Activated naive CD8-positive, alpha-beta T cell (primary cell): ENCODE measurements at regions not wholly inside any gene's neighbourhood (a gene's known extent, or its start where the extent isn't known, plus 50 kb on each side); places are given as distances from the start of the nearest gene placed in this dataset.
"Not testable (repeated sequence)": the region's sequence is repeated elsewhere in the genome, so short reads cannot be mapped to it uniquely, and the experiment has no call there.

Experiments used
- H3K27ac Mint-ChIP-seq: one replicate; pipeline ENCODE4 v1.8.0; 2021; ENCODE audit warnings: mixed read lengths
- H3K27me3 Mint-ChIP-seq: one replicate; pipeline ENCODE4 v1.8.0; 2021; ENCODE audit warnings: mixed read lengths
- H3K36me3 Mint-ChIP-seq: one replicate; pipeline ENCODE4 v1.8.0; 2021; ENCODE audit warnings: mixed read lengths
- H3K4me1 Mint-ChIP-seq: one replicate; pipeline ENCODE4 v1.8.0; 2021; ENCODE audit warnings: low read depth, mixed read lengths
- H3K4me3 Mint-ChIP-seq: one replicate; pipeline ENCODE4 v1.8.0; 2021; ENCODE audit warnings: mild to moderate bottlenecking, mixed read lengths
- H3K9me3 Mint-ChIP-seq: one replicate; pipeline ENCODE4 v1.8.0; 2021; ENCODE audit warnings: low read depth, mixed read lengths

DNA sequence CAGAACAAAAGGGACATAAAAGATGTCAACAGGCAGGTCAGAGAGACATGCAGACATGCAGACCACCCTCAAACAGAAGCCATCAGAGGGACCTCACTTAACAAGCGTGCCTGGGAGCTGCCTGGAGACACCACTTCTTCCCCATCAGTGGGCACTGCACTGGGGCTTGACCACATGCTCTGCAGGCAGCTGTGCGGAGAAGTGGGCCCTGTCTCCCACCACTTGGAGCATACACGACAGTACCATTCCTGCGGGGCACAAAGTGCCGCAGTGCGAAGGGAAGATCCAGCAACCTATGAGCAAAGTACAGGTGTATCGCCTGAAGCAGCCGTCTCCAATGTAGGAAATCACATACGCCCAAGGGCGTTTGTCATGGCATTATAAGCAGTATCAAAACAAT is 150.5 kb upstream of the FOXD4L5 start:
- H3K4me1 Mint-ChIP-seq: no peaks in the 10 kb centered on the region
- no peaks in the 10 kb centered on the region for H3K27me3 Mint-ChIP-seq
- no peak overlapping the region for H3K27ac Mint-ChIP-seq
- H3K4me3 Mint-ChIP-seq: no peak overlapping the region
- H3K9me3 Mint-ChIP-seq: peaks cover 30% of the 10 kb centered on the region
- H3K36me3 Mint-ChIP-seq: peaks cover 3% of the 10 kb centered on the region

DNA sequence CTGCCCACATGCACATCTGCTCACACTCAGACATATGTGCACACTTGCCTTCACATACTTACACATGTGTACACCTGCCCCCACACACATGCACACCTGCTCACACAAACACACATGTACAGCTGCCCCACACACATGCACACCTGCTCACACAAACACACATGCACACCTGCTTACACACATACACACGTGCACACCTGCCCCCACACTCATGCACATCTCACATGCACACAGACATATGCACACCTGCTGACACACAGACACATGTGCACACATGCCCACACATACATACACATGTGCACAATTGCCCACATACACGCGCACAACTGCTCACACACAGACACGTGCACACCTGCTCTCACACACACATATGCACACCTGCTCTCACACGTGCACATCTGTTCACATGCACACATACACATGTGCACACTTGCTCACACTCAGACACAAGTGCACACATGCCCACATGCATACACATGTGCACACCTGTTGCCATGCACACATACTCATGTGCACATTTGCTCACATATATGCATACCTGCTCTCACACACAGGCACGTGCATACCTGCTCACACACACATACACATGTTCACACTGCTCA is 147.8 kb upstream of the FOXD4L5 start:
- H3K9me3 Mint-ChIP-seq: peaks cover 22% of the 10 kb centered on the region
- no peak overlapping the region for H3K27ac Mint-ChIP-seq
- H3K27me3 Mint-ChIP-seq: no peaks in the 10 kb centered on the region
- H3K4me3 Mint-ChIP-seq: no peak overlapping the region
- H3K36me3 Mint-ChIP-seq: peaks cover 3% of the 10 kb centered on the region
- H3K4me1 Mint-ChIP-seq: no peaks in the 10 kb centered on the region

DNA sequence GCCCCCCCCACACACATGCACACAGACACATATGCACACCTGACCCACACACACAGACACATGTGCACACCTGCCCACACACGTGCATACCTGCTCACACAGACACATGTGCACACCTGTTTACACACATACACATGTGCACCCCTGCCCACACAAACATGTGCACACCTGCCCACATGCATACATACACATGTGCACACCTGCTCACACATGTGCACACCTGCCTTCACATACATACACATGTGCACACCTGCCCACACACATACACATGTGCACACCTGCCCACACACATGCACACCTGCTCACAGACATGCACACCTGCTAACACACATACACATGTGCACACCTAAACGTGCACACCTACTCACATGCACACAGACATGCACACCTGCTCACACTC is 147.0 kb upstream of the FOXD4L5 start:
- H3K4me3 Mint-ChIP-seq: no peak overlapping the region
- H3K27ac Mint-ChIP-seq: no peak overlapping the region
- H3K4me1 Mint-ChIP-seq: no peaks in the 10 kb centered on the region

DNA sequence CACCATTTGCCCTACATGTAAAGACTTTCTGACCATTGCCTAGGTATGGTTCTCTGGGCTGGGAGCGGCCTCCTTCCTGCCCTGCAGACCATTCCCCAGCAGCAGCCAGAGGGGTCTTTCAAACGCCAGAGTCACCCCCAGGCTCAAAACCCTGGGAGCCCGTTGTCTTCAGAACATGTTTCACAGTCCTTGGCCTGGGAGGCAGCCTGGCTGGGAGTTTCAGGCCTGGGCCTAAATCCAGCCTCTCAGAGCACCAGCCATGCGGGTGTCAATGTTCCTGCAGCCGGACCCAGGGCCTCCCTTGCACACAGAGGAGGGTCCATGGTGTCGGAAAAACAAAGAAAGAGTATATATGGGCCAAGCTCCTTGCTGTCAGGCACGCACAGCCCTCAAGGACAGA is 145.2 kb upstream of the FOXD4L5 start:
- H3K27me3 Mint-ChIP-seq: no peaks in the 10 kb centered on the region
- H3K27ac Mint-ChIP-seq: no peak overlapping the region
- peaks cover 3% of the 10 kb centered on the region for H3K36me3 Mint-ChIP-seq
- H3K4me3 Mint-ChIP-seq: no peak overlapping the region
- peaks cover 19% of the 10 kb centered on the region for H3K9me3 Mint-ChIP-seq
- no peaks in the 10 kb centered on the region for H3K4me1 Mint-ChIP-seq

More for the DNA sequence above, 147.0 kb upstream of the FOXD4L5 start:
- Mint-ChIP-seq H3K9me3 (peaks cover 18% of the 10 kb centered on the region), H3K27me3 (no peaks in the 10 kb centered on the region), H3K36me3 (peaks cover 3% of the 10 kb centered on the region)

DNA sequence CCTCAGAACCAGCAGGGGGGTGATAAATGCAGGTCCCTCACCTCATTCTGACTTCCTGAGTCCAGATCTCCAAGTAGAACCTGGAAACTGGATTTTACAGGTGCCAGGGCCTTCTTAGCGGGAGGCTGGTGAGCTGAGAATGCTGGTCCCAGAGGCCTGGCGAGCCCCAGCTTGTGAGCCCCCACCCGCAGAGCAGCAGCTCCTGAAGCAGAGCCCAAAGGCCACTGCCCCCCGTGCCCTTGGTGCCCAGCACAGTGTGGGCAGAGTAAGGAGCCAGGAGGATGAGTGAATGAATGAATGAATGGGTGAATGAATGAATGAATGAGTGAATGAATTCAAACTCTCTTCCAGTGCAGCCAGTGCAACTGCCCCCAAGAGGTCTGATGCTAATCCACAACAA is 142.4 kb upstream of the FOXD4L5 start:
- H3K27ac Mint-ChIP-seq, H3K4me3 Mint-ChIP-seq, H3K4me1 Mint-ChIP-seq, H3K36me3 Mint-ChIP-seq, H3K27me3 Mint-ChIP-seq: not testable (repeated sequence)
- H3K9me3 Mint-ChIP-seq: peaks cover 14% of the 10 kb centered on the region

DNA sequence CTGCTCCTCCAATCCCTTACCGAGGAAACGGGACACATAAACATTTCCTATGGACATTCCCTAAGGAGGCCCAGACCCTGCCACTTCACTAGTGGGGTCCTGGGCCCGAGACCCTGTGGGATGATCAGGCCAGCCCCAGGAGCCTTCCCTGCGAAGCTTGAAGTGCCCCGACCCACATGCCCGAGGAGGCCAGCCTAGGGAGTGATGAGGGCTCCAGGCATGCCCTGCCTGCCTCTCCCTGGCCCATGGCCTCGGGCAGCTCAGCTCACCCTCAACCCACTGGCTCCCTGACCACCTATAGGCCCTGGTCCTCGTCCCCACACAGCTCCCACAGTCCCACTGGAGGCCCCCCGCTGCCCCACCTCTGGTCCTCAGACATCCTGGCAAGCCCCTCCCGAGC is 141.8 kb upstream of the FOXD4L5 start:
- H3K27ac Mint-ChIP-seq, H3K27me3 Mint-ChIP-seq, H3K36me3 Mint-ChIP-seq, H3K4me1 Mint-ChIP-seq, H3K4me3 Mint-ChIP-seq: not testable (repeated sequence)
- H3K9me3 Mint-ChIP-seq: peaks cover 11% of the 10 kb centered on the region

DNA sequence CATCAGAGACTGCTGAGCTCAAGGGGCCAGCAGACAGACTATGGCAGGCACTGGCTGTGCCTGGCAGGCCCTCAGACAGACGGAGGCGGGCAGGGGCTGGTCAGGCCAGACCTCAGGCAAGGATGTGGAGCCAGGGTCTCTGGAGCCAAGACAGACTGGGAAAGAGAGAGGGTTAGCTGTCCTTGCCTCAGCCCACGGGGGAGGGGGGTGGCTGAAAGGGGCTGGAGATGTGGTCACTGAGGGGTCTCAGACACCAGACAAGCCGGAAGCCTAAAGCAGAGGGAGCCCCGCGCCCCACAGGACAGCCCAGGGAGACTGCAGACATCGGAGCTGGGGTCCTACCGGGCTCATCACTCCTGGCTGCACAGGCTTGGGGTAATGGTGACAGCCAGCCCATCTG is 141.2 kb upstream of the FOXD4L5 start:
- H3K36me3 Mint-ChIP-seq: no peaks in the 10 kb centered on the region
- H3K4me3 Mint-ChIP-seq: no peak overlapping the region
- peaks cover 17% of the 10 kb centered on the region for H3K9me3 Mint-ChIP-seq
- H3K4me1 Mint-ChIP-seq: no peaks in the 10 kb centered on the region
- no peaks in the 10 kb centered on the region for H3K27me3 Mint-ChIP-seq
- H3K27ac Mint-ChIP-seq: no peak overlapping the region

DNA sequence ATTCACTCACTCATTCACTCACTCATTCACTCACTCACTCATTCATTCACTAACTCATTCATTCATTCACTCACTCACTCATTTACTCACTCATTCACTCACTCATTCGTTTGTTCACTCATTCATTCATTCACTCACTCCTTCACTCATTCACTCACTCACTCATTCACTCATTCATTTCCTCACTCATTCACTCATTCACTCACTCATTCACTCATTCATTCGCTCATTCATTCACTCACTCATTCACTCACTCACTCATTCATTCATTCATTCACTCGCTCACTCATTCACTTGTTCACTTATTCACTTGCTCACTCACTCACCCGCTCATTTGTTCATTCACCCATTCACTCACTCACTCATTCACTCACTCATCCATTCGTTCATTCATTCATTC is 140.2 kb upstream of the FOXD4L5 start:
- H3K36me3 Mint-ChIP-seq, H3K4me1 Mint-ChIP-seq, H3K4me3 Mint-ChIP-seq, H3K27ac Mint-ChIP-seq, H3K27me3 Mint-ChIP-seq: not testable (repeated sequence)
- H3K9me3 Mint-ChIP-seq: peaks cover 18% of the 10 kb centered on the region

DNA sequence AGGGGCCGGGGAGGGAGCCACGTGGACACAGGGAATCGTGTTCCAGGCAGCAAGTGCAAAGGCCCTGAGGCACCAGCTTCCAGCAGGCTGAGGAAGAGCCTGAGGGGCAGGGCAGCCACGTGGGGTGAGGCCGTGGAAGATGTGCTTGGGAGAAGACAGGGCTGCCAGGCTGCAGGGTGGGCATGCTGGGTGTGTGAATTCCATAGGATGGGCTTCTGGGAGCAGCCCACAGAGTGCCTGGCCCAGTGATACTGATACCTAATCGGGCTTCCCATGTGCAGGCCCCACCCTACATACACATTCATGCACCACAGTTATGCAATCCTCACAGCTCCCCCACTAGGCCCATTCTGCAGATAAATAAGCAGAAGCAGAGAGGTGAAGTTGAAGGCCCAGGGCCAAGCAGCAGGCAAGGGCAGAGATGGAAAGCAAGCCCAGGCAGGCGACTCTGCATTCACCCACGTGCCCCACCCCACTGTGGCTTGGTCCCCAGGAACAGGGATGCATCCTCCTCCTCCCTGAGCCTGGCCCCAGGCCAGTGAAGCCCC is 139.5 kb upstream of the FOXD4L5 start:
- H3K9me3 Mint-ChIP-seq: peaks cover 19% of the 10 kb centered on the region
- not testable (repeated sequence) for H3K27ac Mint-ChIP-seq, H3K36me3 Mint-ChIP-seq, H3K27me3 Mint-ChIP-seq, H3K4me3 Mint-ChIP-seq, H3K4me1 Mint-ChIP-seq

DNA sequence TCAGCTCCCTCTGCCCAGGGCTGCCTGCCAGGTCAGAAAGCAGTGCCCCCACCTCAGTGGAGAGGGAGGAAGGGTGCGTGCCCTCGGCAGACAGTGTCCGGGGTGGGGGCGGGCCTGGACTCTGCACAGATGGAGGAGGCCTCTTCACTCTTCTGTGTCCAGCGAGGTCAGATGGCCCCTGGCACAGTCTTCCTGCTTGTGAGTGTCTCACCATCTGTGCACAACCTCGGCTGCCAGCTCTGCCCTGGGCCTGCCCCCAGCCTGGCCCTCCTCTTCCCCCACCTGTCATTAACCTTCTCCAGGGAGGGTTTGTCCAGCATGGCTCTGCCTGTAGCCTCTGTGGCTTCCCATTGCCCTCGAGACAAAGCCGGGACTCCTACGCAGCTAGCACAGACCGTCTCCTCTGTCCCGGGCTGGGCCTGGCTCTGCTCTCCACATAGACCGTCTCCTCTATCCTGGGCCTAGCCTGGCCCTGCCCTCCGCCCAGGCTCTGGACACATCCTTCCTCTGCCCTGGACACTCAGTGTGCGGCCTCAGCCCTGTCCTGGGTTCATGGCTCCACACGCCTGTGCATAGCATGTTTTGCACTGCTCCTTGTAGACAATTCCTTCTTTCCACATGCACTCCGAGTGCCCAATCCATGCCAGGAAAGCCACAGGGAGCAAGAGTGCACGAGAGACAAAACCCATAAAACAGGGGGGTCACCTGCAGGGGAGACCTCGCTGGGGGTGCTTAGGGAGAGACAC is 138.9 kb upstream of the FOXD4L5 start:
- H3K27me3 Mint-ChIP-seq, H3K27ac Mint-ChIP-seq, H3K4me3 Mint-ChIP-seq, H3K36me3 Mint-ChIP-seq, H3K4me1 Mint-ChIP-seq: not testable (repeated sequence)
- H3K9me3 Mint-ChIP-seq: peaks cover 24% of the 10 kb centered on the region

DNA sequence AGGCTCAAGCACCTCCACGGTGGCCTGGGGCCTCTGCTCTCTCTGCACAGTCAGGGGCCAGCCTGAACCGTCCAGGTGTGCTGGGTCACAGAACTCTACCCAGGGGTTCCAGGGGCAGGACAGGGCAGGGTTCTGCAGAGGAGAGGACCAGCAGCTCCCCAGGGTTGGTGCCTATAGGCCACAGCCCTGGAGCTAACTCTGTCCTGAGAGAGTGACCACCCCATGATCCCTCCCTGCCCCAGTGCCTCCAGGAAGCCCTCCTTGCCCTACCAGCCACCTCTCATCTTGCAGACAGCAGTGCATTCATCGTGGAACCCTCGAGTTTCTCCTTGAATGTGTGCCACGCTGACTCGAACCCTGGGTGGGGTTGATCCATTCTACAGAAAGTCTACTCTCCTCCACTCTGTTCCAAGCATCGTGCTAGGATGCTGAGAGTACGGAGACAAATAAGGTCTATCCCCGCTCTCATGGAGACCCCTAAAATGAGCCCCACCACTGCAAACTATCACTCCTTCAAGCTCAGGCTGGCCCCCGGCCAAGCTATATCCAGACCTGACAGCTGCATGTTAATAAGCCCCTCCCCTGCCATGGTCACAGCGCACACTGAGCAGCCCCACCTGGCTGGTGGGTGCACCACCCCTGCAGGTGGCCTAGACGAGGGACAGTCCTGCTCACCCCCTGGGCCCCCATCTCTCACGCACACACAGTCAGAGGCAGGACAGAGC is 138.1 kb upstream of the FOXD4L5 start:
- H3K9me3 Mint-ChIP-seq: peaks cover 24% of the 10 kb centered on the region
- H3K27me3 Mint-ChIP-seq, H3K4me1 Mint-ChIP-seq, H3K4me3 Mint-ChIP-seq, H3K36me3 Mint-ChIP-seq, H3K27ac Mint-ChIP-seq: not testable (repeated sequence)

DNA sequence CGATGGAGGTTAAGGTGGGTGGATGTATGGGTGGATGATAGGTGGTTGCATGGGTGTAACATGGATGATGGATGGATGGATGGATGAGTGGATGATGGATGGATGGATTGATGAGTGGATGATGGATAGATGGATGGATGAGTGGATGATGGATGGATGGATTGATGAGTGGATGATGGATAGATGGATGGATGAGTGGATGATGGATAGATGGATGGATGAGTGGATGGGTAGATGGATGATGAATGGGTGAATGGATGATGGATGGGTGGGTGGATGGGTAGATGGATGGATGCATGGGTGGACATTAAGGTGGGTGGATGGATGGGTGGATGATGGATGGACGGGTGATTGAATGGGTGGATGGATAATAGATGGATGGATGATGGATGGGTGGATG is 136.5 kb upstream of the FOXD4L5 start:
- not testable (repeated sequence) for H3K4me3 Mint-ChIP-seq, H3K4me1 Mint-ChIP-seq, H3K27ac Mint-ChIP-seq, H3K36me3 Mint-ChIP-seq, H3K27me3 Mint-ChIP-seq
- peaks cover 24% of the 10 kb centered on the region for H3K9me3 Mint-ChIP-seq

DNA sequence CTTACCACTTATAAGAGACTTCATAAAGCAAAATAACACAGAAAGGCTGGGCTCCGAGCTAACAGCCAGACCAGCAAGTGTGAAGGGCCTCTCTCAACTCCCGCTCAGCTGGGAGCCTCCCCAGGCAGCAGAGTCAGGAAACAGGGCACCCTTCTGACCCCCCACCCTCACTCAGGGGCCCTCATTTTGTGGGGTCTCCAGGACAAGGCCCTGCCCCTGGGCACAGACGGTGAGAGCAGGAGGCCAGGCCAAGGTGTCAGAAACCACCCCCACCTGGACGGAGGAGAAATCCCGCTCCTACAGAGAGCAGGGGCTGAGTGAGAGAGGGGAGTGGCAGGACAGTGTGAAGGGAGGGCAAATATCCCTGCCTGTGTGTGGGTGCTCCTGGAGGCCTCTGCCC is 135.8 kb upstream of the FOXD4L5 start:
- no peaks in the 10 kb centered on the region for H3K27me3 Mint-ChIP-seq
- peaks cover 23% of the 10 kb centered on the region for H3K9me3 Mint-ChIP-seq
- peaks cover 3% of the 10 kb centered on the region for H3K36me3 Mint-ChIP-seq
- no peaks in the 10 kb centered on the region for H3K4me1 Mint-ChIP-seq
- H3K27ac Mint-ChIP-seq: no peak overlapping the region
- no peak overlapping the region for H3K4me3 Mint-ChIP-seq

DNA sequence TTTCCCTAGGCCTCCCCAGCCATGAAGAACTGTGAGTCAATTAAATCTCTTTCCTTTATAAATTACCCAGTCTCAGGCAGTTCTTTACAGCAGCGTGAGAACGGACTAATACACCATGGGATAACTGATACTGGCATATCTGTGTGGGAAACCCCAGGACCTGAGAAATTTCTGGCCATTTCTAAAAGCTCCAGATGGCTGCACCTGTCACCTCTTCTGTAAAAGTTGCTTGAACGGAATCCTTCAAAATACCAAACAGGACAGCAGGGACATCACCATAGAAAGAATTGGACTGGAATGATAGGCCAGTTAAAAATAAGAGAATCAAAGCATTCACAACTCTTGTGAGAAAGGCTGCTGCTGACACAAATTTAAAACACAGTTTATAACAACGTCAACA is 134.0 kb upstream of the FOXD4L5 start:
- not testable (repeated sequence) for H3K36me3 Mint-ChIP-seq, H3K27ac Mint-ChIP-seq, H3K4me3 Mint-ChIP-seq, H3K27me3 Mint-ChIP-seq, H3K4me1 Mint-ChIP-seq
- H3K9me3 Mint-ChIP-seq: peaks cover 24% of the 10 kb centered on the region

DNA sequence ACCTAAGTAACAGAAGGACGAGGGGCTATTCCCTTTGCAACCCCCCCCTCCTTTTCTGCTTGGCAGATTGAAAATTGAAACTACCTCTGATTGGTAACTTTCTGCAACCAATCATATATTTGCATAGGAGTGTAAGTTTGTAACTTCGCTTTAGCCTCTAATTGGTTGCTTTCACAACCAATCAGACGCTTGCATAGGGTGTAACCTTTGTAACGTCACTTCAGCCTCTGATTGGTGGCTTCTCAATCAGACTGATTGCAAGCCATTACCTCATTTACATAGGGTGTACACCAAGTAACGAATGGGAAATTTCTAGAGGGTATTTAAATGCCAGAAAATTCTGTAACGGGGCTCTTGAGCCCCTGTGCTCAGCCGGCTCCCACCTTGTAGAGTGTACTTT is 131.9 kb upstream of the FOXD4L5 start:
- not testable (repeated sequence) for H3K27me3 Mint-ChIP-seq
- H3K9me3 Mint-ChIP-seq: peaks cover 24% of the 10 kb centered on the region

More for the DNA sequence above, 131.9 kb upstream of the FOXD4L5 start:
- H3K36me3 Mint-ChIP-seq, H3K4me1 Mint-ChIP-seq, H3K4me3 Mint-ChIP-seq, H3K27ac Mint-ChIP-seq: not testable (repeated sequence)
